AG09309 (cell line): ENCODE measurements at regions not wholly inside any gene's neighbourhood (a gene's known extent, or its start where the extent isn't known, plus 50 kb on each side); places are given as distances from the start of the nearest gene placed in this dataset.

Source experiments
- DNase-seq: peaks from one replicate; pipeline ENCODE4 v3.0.0-alpha.2; 2010; ENCODE audit warnings: low read depth
- H3K4me3 ChIP-seq: 2 replicates; pipeline ENCODE4 v1.5.1; 2011; ENCODE audit warnings: mild to moderate bottlenecking, low read depth, low read length, moderate library complexity; ENCODE audit not compliant: control insufficient read depth
- CTCF ChIP-seq: IDR thresholded peaks from 2 replicates; pipeline ENCODE4 v1.5.1; 2011; ENCODE audit warnings: mild to moderate bottlenecking, low read depth, low read length, inconsistent platforms; ENCODE audit not compliant: insufficient read depth, control insufficient read depth; ENCODE audit errors: missing control alignments

GRCh38 chr12:61043838-61044237 lies 1216.4 kb upstream of the USP15 start:
- DNase-seq = no peak
- no peak for TF ChIP-seq CTCF
- no peak overlapping the region for H3K4me3 ChIP-seq

GRCh38 chr12:61044766-61045165 lies 1215.4 kb upstream of the USP15 start:
- no peak overlapping the region for H3K4me3 ChIP-seq
- no peak for TF ChIP-seq CTCF

GRCh38 chr12:61070640-61071414 lies 1189.4 kb upstream of the USP15 start:
- DNase-seq = no peak
- TF ChIP-seq CTCF = no peak
- H3K4me3 ChIP-seq = no peak overlapping the region

More at GRCh38 chr12:61044766-61045165, 1215.4 kb upstream of the USP15 start:
- DNase-seq = no peak

- TF ChIP-seq CTCF = no peak
- DNase-seq = no peak
- H3K4me3 ChIP-seq = no peak overlapping the region
These were observed 1187.5 kb upstream of the USP15 start for GRCh38 chr12:61072717-61073116.

GRCh38 chr12:61095111-61095510 lies 1165.1 kb upstream of the USP15 start:
- no peak for DNase-seq
- TF ChIP-seq CTCF = no peak
- H3K4me3 ChIP-seq = no peak overlapping the region

GRCh38 chr12:61098031-61098580 lies 1162.1 kb upstream of the USP15 start:
- no peak overlapping the region for H3K4me3 ChIP-seq
- DNase-seq = no peak
- no peak for TF ChIP-seq CTCF
